GM19468 (cell line): ENCODE measurements at regions not wholly inside any gene's neighbourhood (a gene's known extent, or its start where the extent isn't known, plus 50 kb on each side); places are given as distances from the start of the nearest gene placed in this dataset.

Experiments
- ATAC-seq: cut with Tn5 transposase; IDR thresholded peaks from one replicate; pipeline ENCODE4 v1.9.1; 2021; ENCODE audit warnings: mild to moderate bottlenecking, moderate library complexity, moderate number of reproducible peaks; ENCODE audit not compliant: unreplicated experiment; ENCODE audit errors: extremely low read depth

DNA sequence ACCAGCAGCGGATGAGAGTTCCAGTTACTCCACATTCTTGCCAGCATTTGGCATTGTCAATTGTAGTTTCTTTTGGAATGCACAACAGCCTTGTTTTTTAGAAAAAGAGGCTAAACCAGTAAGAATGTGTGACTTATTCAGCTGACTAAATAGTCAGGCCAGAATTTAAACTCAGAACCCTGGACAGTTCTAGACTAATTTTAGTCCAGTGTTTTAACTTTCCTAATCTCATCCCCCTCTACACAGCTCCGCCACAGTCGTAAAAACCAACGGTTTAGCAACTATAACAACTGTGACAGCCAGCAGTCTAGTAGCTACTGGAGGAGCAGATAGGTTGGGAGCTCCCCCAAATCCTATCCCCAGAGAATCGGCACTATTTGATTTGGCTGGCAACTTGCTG lies 103.7 kb downstream of the FOXD1 start:
- no peak for ATAC-seq

DNA sequence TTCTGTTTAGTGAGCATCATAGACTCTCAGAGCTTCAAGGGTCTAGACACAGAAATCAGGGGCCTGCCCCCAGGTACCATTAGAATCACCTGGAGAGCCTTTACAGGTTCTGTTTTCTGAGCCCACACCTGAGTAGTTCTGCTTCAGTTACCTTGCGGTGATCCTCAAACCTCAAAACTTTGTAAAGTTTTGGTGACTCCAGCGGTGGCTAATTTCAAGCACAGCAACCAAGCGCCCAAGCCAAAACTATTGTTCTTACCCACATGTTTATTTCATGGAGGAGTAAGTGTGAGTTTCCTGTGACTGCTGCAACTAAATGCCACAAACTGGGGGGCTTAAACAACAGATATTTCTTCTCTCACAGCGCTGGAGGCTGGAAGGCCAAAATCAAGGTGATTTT lies 108.9 kb downstream of the FOXD1 start:
- no peak for ATAC-seq

DNA sequence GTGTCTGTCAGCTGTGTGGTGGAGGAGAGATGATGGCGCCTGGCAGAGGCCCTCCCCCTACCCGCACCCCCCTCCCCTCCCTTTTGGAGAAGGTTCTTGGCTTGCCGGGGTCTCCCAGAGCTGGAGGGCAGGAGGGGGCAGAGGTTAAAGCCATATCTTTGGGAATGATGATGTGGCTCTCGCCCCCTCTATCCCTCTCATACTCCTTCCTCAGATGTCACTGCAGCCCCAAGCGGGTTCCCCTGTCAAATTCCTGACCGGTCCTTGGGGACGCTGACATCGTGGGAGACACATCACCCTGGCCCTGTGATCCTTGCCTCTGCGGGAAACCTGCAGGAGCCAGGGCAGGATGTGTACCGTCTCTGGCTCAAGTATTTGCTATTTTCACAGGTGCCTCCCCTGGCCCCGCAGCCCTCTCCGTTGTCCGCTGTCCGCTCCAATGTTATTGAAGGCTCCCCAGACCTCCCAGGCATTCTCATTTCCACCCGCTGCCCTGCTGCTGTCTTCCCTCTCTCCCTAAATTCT lies 109.5 kb downstream of the FOXD1 start:
- no peak for ATAC-seq

DNA sequence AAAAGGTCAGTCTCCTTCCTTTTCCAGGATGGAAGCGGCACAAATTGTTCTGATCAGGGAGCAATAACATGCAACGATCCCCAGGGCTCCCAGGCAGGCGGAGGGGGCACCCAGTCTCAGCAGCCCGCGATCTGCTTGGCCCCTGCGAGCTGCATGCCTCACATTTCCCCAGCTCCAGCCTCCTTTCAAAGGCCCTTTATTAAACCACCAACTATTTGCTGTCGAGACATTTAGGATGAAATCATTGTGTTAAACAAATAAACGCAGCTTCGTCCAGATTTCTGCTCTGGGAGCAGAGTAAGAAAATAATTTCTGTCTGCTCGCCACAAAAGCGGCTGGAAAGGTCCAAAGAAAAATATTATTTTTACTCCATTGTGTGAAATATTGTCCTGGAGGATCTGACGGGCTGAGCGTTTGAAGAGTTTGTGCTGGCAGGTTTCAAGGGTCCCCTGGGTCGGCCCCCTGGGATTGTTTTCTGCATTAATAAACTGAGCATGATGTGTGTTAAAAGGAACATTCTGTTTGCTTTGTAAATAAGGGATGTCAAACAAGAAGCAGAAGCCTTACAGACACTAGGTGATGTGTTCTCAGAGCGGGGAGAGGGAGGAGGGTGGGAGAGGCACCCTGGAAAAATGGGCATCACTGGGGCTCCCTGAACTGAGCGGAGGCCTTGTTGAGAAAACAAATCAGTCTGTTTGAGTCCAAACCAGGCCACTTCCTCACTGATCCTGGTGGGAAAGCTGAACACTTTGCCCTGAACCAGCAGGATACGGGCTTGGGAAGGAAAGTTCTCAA lies 110.1 kb downstream of the FOXD1 start:
- no peak for ATAC-seq

DNA sequence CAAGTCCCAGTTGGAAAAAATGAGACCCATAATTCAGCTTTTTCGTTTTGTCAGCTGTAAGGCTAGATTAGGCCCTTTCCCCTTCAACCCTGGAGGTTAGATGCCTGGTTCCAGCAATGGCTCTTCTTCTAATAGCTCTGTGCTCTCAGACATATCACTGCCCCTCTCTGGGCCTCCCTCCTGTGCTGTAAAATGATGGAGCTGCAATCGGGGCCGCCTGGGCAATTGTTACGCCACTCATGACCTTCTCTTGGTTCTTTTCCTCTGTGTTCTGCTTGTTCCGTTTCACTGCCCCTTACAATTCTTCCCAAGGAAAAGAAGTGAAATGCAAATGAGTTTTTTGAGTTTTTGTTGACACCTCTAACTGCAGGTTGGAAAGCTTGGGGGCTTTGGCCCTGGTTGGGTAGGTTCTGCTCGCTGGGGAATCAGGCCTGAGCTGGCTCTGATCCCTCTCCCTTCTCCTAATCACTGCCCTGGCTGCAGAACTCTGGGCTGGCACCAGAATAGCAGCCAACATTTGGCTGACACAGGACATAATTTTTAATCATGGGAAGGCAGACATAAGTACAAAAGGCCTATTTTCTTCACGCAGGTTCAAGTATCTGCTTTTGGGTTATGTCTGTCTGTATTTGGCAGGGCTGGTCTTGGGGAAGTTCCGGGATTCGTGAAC lies 110.9 kb downstream of the FOXD1 start:
- ATAC-seq = no peak

DNA sequence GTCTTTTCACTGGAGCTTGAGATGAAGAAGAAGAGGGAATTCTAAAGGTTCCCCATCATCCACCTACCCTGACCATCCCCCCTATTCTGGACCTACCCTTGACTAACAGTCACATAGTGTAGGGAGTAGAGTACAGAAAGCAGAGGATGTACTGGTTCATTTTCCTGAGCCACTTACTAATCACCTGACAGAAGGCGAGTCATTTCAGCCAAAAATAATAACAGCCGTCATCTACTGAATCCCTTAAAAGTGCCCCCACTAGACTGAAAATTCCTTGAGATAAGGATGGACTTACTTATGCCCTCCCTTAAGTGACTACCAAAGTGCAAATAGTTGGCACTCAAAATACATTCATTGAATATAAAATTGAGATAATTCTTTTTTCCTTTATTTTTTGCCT lies 112.2 kb downstream of the FOXD1 start:
- no peak for ATAC-seq

DNA sequence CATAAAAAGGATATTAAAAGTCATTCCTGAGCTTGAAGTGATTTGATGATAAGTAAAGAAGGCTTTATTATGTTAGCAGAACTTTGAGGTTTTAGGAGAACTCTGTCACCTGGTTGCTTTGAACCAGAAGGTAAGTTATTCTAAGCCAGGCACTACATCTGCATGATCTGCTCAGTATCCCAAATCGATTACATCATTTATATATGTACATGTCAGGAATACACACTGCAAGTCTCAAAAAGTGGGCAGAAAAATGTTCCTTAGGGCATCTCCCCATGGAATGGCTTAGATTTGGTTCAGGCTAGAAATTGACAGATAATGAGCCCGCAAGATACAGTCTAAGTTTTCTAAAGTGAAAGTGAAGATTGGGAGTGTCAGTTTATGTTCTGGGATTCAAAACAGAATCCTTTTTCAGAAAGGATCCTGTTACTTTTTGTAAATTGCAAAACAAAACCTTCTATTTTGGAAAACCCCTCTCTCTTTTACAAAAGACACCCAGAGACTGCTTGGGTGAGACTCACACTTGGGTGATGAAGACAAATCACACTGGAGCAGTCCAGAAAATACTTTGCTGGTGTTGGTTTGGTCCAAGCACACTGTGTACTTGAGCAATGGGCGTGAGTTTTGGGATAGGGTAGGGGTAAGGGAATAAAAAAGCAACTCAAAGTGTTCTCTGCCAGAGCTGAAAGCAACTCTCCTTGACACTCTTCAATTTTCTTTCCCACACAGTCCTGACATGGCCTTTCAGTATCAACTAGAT lies 114.5 kb downstream of the FOXD1 start:
- no peak for ATAC-seq

DNA sequence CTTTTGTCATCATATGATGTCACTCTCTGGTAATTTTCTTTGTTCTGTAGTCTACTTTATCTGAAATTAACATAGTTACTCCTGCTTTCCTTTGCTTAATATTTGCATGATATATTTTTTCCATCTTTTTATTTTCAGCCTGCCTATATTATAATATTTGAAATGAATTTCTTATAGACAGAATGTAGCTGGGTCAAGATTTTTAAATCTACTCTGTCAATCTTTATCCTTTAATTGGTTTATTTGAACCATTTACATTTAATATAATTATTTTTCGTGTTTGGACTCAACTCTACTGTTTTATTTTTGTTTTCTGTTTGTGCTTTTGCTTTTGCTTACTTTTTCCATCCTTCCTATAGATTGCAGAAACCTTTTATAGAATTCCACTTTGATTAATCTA lies 118.0 kb downstream of the FOXD1 start:
- ATAC-seq = no peak

DNA sequence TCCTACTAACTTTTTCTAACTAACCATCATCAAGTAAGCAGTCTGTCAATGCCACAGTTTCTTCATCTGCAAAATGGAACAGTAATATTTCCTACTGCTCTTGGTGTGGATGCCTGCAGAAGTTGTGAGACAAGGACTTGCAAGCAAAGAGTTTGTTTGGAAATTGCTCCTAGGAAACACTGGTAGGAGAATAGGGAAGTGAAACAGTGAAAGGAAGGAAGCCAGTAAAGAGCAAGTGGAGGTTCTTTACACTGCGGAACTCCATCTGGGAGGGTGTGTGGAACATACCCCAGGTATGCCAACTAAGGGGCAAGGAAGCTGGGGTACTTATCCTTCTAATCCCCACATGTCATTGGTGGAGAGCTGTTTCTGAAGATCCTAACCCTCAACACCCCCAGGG lies 119.9 kb downstream of the FOXD1 start:
- no peak for ATAC-seq

DNA sequence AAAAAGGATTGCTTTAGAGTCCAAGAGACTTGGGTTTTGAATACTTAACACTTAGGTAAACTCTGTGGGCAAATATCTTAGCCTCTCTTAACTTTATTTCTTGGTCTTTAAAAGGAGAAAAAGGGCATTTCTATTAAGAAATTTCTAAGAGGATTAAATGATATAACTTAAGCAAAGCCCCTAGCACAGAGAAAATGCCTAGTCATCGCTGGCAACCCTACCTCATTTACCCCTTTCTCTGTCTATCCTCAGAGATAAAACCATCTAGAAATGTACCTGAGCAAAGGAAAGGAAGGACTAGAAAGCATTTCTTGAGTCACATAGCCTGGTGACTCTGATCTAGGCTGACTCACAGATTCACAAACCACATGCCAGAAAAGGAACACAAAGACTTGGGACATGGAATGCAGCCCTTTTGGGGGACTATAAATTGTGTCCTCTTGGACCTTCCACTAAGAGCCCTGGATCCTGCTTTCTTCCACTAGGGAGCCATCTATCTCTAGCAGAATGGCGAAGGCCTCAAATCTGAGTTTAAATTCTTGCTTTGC lies 120.6 kb downstream of the FOXD1 start:
- no peak for ATAC-seq

DNA sequence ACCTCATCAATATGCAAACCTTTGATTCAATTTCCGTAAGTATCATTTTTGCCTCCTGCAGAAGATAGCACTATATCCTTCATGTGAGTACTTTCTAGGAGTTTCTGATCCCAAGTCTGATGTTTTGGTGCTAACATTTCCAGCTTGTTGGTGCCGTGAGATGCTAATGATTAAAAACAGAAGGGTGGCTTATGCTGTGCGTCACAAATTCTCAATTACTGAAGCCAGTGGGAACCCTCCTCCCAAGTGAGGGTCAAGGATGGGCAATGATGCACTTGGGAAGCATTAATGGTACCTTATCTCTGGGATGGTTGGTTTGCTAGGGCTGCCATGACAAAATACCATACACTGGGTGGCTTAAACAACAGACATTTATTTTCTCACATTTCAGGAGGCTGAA lies 123.0 kb downstream of the FOXD1 start:
- no peak for ATAC-seq

DNA sequence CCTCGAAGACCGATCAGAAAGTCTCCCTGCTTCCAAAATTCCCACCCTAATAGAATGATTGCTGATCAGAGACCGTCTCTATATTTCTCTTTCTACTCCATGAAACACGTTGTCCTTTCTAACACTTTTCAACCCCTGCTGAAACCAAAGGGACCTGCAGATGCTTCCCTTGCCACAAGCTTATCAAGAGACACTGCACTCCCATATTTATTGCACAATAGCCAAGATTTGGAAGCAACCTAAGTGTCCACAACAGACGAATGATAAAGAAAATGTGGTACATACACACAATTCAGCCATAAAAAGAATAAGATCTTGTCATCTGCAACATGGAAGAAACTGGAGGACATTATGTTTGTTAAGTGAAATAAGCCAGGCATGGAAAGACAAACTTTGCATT lies 125.1 kb downstream of the FOXD1 start:
- ATAC-seq = no peak

DNA sequence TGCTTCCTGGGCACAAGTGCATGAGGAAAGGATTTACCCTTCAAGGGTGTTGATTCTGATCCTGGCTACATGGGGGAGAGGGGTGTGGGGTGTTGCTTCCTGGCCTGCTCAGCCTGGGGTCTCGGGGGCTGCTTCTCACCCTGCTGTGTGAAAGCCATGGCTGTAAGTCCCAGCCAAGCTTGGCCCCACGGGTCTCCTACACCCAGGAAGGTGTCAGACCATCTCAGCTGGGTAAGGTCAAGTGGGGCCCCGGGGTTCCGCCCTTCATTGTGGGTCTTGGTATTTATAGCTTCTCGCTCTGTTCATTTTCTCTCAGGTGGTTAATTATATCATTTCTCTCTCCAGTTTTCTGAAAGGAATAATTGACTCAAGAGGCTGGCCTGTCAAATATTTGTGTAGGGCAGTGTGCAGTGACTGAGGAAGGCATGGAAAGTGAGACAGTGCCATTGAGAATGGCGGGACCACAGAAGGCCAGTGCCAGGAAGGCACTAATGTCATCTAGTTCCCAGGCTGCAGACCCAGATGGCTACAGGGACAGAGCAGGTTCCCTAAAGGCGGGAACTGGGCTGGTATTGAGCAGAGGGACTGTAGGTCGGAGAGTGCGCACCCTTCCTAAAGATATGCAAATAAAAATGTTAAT lies 126.0 kb downstream of the FOXD1 start:
- no peak for ATAC-seq

DNA sequence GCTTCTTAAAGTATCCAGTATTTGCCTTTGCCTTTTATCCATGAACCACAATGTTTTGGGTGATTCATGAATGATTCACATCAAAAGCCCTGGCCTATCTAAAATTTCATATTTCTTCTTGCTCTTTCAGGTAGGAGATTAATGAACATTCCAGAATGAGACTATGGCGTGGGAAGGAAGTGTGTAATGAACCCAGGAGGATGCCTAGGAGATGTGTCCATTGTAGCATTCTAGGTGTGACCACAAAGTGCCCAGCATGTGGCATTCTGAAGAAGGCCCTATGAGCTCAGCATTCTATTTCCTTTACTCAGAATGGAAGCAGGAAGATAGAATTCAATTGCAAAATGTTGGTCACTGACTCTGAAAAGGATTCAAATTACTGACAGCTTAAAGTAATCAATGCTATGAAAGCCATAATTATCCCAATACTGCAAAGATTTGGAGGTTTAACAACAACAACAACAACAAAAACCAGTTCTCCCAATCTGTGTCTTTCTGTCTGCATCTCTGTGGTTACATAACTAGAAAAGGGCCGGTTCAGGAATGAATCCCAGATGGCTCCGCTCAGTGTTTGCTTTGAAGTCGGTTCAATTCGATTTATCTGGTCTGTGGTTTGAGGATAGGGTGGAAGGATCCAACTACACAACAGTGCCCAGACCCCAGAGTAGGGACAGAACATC lies 126.7 kb downstream of the FOXD1 start:
- ATAC-seq = no peak

DNA sequence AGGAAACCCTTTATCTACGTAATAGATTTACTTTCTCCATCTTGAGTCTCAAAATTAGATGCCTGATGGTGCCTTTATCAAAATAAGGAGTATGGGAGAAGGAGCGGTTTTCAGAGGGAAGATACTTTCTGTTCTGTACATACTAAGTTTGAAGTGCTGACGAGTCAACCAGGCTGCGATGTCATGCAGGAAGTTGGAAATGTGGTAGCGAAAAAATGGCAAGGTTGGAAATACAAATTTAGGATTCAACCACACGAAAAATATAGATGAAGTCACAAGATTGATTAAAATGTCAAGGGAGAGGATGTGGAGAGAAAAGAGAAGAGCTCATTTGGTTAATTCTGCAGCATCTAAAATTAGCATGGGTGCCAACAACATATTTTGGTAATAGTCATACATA lies 129.5 kb downstream of the FOXD1 start:
- ATAC-seq = no peak

DNA sequence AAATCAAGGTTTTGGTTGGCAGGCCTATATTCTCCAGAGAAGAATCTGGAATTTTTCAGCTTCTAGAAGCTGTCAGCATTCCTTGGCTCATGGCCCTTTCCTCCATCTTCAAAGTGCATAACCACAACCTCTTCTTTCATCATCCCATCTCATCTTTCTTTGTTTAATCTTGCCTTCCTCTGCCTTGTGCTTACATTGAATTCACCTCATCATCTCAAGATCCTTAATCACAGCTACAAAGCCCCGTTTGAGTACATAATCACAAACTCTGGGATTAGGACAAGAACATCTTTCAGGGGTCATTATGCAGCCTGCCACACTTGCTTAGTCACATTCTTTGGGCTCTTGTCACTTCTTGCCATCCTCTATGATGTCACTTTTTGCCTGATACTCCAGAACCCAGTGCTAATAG lies 130.3 kb downstream of the FOXD1 start:
- no peak for ATAC-seq

DNA sequence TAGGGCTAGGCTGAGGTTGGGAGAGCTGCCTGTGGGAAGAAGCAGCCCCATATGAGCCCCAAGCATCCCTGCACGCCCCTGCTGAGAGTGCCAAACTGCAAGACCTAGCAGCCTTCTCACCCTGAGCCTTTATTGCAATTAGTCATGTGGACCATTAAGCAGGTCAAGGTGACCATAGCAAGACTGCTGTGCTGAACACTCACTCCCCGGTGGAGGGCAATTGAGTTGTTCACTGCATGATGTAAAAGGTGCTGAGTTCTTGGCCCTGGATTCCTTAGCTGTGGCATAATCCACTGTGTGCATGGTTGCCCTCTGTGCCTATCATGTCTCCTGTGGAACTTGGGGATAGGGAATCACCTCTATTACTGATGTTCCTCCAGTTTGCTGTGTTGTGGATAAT lies 131.1 kb downstream of the FOXD1 start:
- ATAC-seq = no peak

DNA sequence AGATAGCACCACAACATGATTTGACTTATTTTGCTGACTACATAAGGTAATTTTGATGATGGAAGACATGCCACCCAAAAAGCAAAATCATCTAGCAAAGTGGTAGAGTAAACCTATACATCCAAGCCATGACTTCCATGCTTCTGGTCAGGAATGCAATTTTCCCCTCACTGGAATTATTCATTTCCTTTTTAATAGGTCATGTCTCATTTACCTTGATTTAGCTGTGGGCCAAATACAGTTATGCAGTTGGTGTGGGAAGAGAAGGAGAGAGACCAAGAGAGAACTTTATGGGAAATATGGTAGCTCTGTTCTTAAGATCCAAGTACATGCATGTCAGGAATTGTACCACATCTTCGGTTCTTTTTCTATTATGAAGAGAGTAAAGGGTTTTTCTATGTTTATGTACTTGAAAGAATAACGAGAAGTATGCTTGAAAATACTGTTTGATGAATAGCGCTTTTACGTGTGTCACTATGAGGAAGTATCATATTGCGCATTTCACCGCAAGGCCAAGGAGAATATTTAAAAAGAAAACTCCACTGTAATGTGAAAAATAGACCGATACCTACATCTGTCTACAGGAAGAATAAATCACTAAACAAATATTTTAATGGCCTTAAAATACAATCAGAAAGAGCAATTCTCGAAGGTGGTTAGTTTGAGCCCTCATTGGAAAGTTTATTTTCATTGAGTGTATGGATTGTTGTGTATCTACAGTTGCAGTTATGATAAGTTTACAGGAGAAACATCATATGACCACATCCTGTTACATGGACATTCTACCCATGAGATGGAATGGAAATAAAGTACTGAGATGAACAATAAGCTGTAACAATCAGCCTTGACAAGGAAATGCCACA lies 134.0 kb downstream of the FOXD1 start:
- ATAC-seq = no peak
